NCI-H510A (cell line): ENCODE measurements at regions not wholly inside any gene's neighbourhood (a gene's known extent, or its start where the extent isn't known, plus 50 kb on each side); places are given as distances from the start of the nearest gene placed in this dataset.

Experiments used
- DNase-seq: peaks from one replicate; lab custom pipeline; 2025; lab: John Stamatoyannopoulos, UW

GRCh38 chr6:105651969-105652368, 249.1 kb upstream of the PREP start:
- no peak for DNase-seq

DNA sequence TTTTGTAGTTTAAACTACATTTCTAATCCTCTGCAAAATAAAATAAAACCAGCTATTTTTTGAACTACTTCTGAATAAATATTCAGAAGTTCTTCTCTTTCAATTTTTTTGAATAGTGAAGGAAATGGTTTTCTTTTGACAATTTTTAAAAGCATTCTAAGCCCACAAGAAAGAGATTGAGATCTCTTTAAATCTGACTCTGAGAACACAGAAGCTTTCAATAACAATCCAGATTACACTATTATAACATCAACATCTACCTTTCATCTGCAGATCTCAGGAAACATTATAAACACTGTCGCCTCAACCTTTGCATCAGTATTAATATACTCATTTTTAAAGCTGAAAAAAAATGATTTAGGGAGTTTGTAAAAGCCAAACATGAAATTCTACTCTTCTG, 247.5 kb upstream of the PREP start:
- no peak for DNase-seq

DNA sequence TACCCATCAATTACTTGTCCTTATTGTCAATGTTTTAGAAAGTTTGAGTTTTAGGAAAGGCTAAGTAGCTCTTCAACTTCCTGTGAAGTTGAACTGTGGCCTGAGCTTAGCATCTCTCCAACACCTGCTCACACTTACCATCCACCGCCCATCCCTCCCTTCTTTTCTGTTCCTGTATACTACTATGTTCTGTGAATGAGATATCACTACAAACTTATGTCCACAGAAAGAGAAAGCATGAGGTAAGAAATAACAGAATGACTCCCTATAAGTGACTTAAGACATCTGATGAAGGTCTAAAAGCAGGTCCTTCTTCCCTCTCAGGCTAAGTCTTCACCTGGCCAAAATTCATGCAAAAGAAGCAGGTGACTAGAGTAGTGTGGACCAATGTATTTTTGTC, 246.3 kb upstream of the PREP start:
- DNase-seq: no peak

GRCh38 chr6:105648276-105648675, 245.4 kb upstream of the PREP start:
- DNase-seq: peak; percentile 4

DNA sequence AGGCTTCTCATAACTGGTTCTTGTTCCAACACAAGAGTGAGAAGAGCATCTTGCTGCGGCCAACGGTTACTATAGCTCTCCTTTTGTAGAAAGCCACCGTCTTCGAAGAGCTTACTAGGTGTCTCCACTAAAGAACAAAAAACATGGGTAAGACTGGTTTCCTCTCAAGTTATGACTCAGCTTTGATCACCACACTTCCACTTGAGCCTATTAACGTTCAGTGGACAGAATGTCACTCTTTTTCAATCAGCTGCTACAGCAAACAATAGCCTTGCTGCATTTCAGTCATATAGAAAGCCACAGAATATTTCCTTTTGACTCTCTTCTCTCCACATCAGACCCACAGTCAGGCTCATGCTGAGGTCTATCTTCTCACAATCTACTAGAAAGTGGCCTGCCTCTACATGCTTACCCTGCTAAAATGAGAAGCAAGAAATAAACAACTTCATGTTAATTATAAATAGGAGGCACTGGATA, 243.5 kb upstream of the PREP start:
- DNase-seq: no peak

DNA sequence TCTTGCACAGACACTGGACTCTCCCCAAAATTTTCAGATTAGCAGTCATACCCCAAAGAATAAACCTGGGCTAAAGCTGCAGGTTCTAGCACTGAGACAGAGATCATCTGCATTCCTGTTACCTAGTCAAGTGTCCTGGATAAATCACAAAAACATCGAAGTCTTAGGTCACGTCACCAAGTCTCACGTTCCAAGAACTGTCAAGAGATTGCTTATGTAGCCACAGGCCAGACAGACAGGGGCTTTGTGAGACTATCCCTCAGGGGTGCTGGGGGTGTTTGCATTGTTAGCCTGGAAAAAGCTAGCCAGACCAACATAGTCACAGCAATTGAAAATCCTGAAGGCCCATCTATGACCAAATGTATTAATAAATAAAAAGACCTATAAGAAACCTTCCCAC, 243.1 kb upstream of the PREP start:
- DNase-seq: no peak

GRCh38 chr6:105645156-105645555, 242.3 kb upstream of the PREP start:
- DNase-seq: no peak

DNA sequence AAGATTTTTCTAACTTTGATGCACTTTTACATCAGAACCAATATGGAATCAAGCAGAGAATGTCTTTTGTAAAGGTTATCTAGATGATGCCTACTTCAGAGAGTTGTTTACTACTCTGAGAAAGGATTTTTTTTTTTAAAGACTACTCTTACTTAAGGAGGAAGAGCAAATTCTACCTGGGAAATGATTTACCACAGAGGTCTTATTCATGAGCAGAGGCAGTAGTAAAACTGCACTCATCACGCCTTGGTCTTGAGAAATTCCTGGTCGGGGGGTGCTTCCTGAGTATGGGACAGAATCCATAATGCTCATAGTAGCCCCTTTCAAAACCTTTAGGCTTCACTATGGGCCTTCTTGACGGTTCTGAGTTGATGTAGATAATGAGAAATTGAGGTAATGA, 241.8 kb upstream of the PREP start:
- DNase-seq: no peak

DNA sequence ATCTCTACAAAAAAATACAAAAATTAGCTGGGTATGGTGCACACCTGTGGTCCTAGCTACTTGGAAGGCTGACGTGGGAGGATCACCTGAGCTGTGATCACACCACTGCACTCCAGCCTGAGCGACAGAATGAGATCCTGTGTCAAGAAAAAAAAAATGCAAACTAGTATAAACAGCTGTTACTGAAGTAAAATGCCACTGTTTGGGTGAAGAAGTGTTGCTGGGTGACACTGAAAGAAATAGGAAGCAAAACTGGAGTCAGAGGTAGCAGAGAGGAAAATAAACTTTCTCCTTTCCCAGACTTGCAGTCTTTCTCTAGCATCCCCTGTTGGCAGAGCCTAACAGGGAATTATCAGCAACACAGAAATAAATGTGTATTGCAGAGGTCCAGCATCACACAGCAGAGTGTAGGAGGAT, 241.2 kb upstream of the PREP start:
- no peak for DNase-seq

DNA sequence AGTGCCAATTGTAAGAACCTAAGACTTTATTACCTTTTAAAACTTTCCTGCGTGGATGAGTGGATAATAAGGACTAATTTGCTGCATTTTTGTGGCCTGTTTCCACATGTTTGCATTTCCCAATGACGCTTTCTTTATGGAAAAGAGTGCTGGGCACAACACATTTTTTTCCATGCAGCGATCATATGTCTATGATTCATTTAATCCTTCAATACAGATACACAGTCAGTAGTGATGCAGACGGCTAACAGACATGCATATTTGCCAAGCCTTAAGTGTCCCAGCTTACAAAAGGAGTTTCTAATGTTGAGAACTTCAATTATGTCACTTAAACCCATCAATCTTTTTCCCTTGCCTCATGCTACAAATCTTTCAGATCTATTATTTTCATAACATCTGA, 239.8 kb upstream of the PREP start:
- no peak for DNase-seq

DNA sequence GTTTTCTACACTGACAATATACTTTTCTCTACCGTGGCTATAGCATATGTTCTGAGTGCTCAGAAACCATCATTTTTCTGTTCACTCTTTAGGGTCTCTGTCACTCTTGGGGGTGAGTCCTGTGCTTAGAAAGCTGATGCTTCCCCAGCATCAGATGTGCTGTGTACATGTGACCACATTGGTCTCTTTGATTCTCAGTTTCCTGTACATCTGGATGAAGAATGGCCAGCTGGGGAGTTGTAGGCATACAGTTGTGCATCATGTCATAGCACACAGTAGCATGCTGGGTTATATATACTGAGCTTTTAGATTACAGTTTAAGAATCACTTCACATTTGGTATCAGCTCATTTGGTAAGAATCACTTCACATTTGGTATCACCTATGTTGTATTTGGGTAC, 238.6 kb upstream of the PREP start:
- no peak for DNase-seq

- no peak for DNase-seq
These were observed 236.2 kb upstream of the PREP start for GRCh38 chr6:105639124-105639523.

- no peak for DNase-seq
These were observed 230.9 kb upstream of the PREP start for GRCh38 chr6:105633814-105634213.

GRCh38 chr6:105628156-105628860, 225.4 kb upstream of the PREP start:
- no peak for DNase-seq

DNA sequence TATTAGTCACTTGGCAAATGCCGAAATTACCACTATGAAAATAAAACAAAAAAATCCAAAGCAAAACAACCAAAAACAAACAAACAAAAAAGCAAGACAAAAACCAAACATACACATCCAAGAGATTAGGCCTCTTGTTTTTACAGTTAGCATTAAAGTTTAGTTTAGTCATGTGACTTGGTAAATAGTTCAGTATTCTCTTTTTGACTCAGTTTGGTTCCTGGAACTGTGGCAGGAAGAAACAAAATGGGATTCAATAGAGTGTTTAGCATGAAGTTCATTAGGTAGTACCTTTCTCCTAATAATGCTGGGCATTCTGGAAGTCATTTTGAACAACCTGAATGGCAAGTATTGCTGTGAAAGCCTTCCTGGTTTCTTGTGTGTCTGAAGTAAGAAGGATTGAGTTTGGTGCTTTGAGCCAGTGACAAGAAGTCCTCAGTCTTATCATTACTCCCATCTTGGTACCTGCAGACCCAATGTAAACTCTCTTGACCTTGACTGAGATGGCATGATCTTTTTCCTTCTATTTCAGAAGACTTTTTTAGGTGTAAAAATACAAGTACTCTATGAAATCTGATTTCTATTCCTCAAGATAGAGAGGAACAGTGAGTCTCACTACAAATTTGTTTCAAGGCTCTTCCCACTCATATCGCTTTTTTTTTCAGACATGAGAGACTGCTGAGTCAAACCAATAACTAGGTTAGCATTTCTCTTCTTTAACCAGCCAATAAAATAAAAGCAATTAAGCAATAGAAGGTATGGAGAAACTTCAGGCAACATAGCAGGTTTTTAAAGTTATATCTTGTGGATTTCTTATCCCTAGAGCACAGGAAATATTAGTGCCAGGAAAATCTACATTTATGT, 223.6 kb upstream of the PREP start:
- DNase-seq: no peak

- DNase-seq: no peak
These were observed 221.1 kb upstream of the PREP start for GRCh38 chr6:105624021-105624420.

- DNase-seq: no peak
These were observed 219.3 kb upstream of the PREP start for GRCh38 chr6:105622226-105622625.

- no peak for DNase-seq
These were observed 218.8 kb upstream of the PREP start for GRCh38 chr6:105621564-105622175.

- DNase-seq: no peak
These were observed 218.0 kb upstream of the PREP start for GRCh38 chr6:105620878-105621277.

- no peak for DNase-seq
These were observed 217.3 kb upstream of the PREP start for GRCh38 chr6:105619971-105620741.

GRCh38 chr6:105618247-105618646, 215.4 kb upstream of the PREP start:
- no peak for DNase-seq

- no peak for DNase-seq
These were observed 213.6 kb upstream of the PREP start for GRCh38 chr6:105616521-105616920.
